ENCODE measurements at regions not wholly inside any gene's neighbourhood (a gene's known extent, or its start where the extent isn't known, plus 50 kb on each side); places are given as distances from the start of the nearest gene placed in this dataset.
A peak's percentile ranks its signal among the peaks of the same experiment; 100 is the strongest.

DNA sequence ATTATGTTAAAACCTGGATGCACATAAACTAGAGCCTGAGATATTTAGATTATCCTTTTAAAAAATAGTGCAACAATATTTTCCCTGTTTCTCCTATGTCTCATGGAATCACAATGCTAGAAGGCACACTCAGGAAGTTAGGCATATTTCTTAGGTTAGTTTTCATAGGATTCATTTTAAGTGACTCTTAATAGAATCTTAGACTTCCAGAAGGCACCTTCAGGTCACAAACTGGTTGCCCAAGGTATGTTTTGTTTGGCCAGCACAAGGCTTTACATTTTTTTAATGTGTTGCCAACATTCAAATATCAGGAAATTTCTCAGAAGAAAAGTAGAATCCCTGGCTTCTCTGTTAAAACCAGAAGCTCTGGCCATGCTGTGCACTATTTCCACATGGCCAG, 129.3 kb downstream of the LNPK start:
- Histone ChIP-seq H3K4me3 (no peak overlapping the region), H3K36me3 (replicated peaks) (no peaks in the 10 kb centered on the region), H3K9me3 (no peaks in the 10 kb centered on the region), H3K4me1 (no peaks in the 10 kb centered on the region), H3K27me3 (ENCODE audit: low read depth) (no peaks in the 10 kb centered on the region)
- DNase-seq (ENCODE audit: low spot score in 2 of 2), result no peak
- in situ Hi-C loops (cut with MboI; ENCODE audit: low sequenced_read_pairs), result no loop called here

GRCh38 chr2:175872005-175872348, 130.1 kb downstream of the LNPK start:
- no peaks in the 10 kb centered on the region for H3K27me3 ChIP-seq (ENCODE audit: low read depth)
- no peaks in the 10 kb centered on the region for H3K9me3 ChIP-seq
- DNase-seq (ENCODE audit: low spot score in 2 of 2), result no peak
- H3K36me3 ChIP-seq (replicated peaks), result no peaks in the 10 kb centered on the region
- H3K4me1 ChIP-seq, result no peaks in the 10 kb centered on the region
- no peak overlapping the region for H3K4me3 ChIP-seq
- in situ Hi-C loops (cut with MboI; ENCODE audit: low sequenced_read_pairs), result no loop called here

- Histone ChIP-seq H3K27me3 (ENCODE audit: low read depth) (no peaks in the 10 kb centered on the region), H3K36me3 (replicated peaks) (no peaks in the 10 kb centered on the region), H3K4me1 (no peaks in the 10 kb centered on the region), H3K4me3 (no peak overlapping the region), H3K9me3 (no peaks in the 10 kb centered on the region)
- DNase-seq (ENCODE audit: low spot score in 2 of 2), result no peak
- in situ Hi-C loops (cut with MboI; ENCODE audit: low sequenced_read_pairs), result no loop called here
These were observed 130.6 kb downstream of the LNPK start for GRCh38 chr2:175871331-175872004.

GRCh38 chr2:175865716-175866115, 136.4 kb downstream of the LNPK start:
- Histone ChIP-seq H3K9me3 (no peaks in the 10 kb centered on the region), H3K4me3 (no peak overlapping the region), H3K27me3 (ENCODE audit: low read depth) (no peaks in the 10 kb centered on the region), H3K4me1 (no peaks in the 10 kb centered on the region), H3K36me3 (replicated peaks) (no peaks in the 10 kb centered on the region)
- DNase-seq (ENCODE audit: low spot score in 2 of 2), result no peak
- in situ Hi-C loops (cut with MboI; ENCODE audit: low sequenced_read_pairs), result no loop called here

GRCh38 chr2:175864137-175864850, 137.8 kb downstream of the LNPK start:
- DNase-seq (ENCODE audit: low spot score in 2 of 2), result no peak
- in situ Hi-C loops (cut with MboI; ENCODE audit: low sequenced_read_pairs), result no loop called here
- no peak overlapping the region for H3K4me3 ChIP-seq
- H3K9me3 ChIP-seq, result 0 out of 2 replicates have a peak, but pooled peaks cover 3% of the 10 kb centered on the region
- no peaks in the 10 kb centered on the region for H3K27me3 ChIP-seq (ENCODE audit: low read depth)
- no peaks in the 10 kb centered on the region for H3K36me3 ChIP-seq (replicated peaks)
- H3K4me1 ChIP-seq, result no peaks in the 10 kb centered on the region

GRCh38 chr2:175861958-175862357, 140.1 kb downstream of the LNPK start:
- in situ Hi-C loops (cut with MboI; ENCODE audit: low sequenced_read_pairs), result no loop called here
- H3K36me3 ChIP-seq (replicated peaks), result no peaks in the 10 kb centered on the region
- no peaks in the 10 kb centered on the region for H3K27me3 ChIP-seq (ENCODE audit: low read depth)
- DNase-seq (ENCODE audit: low spot score in 2 of 2), result no peak
- H3K4me3 ChIP-seq, result no peak overlapping the region
- no peaks in the 10 kb centered on the region for H3K4me1 ChIP-seq
- 0 out of 2 replicates have a peak, but pooled peaks cover 3% of the 10 kb centered on the region for H3K9me3 ChIP-seq

DNA sequence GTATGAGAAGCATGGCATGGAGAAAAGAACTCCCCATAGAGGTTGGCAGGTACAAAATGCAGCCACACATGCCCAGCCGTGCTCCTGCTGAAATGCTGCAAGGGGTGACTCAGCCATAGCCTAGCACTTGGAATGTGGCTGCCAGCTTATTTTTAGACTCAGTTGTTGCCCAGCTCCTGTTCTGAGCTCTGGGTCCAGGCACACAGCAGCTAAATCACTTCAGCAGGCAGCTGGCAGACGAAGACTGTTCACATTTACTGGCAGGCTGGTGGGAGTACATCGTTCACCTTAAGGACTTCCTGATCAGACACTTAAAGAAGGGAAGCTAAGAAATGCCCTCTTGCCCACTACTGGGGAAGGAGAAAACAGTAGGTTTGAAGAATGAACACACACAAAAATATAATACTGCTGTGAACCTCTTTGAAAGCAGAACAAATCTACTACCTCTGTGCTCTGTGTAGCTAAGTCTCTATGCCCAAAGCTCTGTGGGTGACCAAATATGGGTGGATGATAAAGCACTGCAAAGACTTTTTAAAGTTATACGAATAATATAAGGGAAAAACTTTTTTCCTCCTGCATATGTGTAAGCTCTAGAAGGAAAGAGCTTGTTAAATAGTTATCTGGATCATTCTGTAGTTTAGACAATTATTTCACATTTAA, 146.1 kb downstream of the LNPK start:
- peaks cover 10% of the 10 kb centered on the region for H3K4me1 ChIP-seq
- DNase-seq (ENCODE audit: low spot score in 2 of 2), result no peak
- in situ Hi-C loops (cut with MboI; ENCODE audit: low sequenced_read_pairs), result no loop called here
- no peaks in the 10 kb centered on the region for H3K36me3 ChIP-seq (replicated peaks)
- no peaks in the 10 kb centered on the region for H3K27me3 ChIP-seq (ENCODE audit: low read depth)
- no peak overlapping the region for H3K4me3 ChIP-seq
- 0 out of 2 replicates have a peak, but pooled peaks cover 3% of the 10 kb centered on the region for H3K9me3 ChIP-seq

DNA sequence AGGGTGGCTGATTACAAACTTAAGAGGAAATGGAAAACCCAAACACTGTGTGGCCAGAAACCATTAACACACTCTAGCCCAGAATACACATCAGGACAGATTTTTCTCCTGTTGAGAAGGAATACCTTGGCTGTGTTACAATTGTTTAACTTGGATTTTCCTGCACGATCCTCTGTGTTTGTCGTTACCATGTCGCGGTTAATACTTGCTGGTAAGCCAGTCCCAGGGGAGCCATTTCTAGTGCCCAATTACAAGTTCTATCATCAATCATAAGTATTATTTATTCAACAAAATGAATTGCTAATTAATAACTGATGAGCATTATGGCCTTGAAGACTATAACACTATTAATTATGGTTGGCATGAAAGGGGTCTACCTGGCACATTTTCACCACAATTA, 146.8 kb downstream of the LNPK start:
- DNase-seq (ENCODE audit: low spot score in 2 of 2), result no peak
- Histone ChIP-seq H3K9me3 (0 out of 2 replicates have a peak, but pooled peaks cover 3% of the 10 kb centered on the region), H3K27me3 (ENCODE audit: low read depth) (no peaks in the 10 kb centered on the region), H3K36me3 (replicated peaks) (no peaks in the 10 kb centered on the region), H3K4me3 (no peak overlapping the region), H3K4me1 (peaks cover 10% of the 10 kb centered on the region)
- in situ Hi-C loops (cut with MboI; ENCODE audit: low sequenced_read_pairs), result no loop called here

DNA sequence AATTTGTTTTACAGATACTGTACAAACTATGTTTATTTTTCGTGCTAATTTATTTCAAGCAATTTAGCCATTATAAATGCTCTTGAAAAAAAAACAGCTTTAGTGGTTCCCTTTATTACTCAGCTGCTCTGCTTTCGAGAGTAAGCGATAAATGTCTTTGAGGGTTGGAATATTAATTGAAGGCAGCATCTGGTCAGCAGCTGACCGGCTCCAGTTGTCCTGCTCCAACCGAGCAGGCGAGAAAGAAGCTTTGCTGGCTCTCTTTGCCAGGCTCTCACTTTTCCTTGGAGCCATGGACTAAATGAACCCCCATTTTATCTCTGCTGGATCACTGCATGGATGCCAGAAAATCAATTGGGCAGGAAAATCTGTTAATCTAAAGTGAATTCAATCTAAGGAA, 147.4 kb downstream of the LNPK start:
- DNase-seq (ENCODE audit: low spot score in 2 of 2), result no peak
- Histone ChIP-seq H3K9me3 (no peaks in the 10 kb centered on the region), H3K4me3 (no peak overlapping the region), H3K27me3 (ENCODE audit: low read depth) (no peaks in the 10 kb centered on the region), H3K4me1 (peaks cover 10% of the 10 kb centered on the region), H3K36me3 (replicated peaks) (no peaks in the 10 kb centered on the region)
- in situ Hi-C loops (cut with MboI; ENCODE audit: low sequenced_read_pairs), result no loop called here

DNA sequence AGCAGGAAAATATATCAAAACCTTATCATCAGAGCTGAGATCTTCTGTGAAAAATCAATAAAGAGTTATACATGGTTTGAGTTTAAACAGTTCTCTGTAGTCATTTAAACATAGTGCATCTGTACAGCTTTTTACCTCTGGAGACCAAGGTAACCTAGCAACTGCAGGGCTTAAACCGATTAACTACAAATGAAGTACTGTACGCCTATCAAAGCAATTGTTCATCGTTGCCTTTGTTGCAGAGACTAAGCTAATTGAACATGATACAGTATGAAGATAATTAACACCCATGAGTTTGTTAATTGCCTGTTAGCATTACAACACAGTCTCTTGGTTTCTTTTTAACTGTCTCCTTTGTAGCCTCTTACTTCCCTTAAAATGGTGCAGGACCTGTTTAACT, 147.9 kb downstream of the LNPK start:
- Histone ChIP-seq H3K4me1 (peaks cover 10% of the 10 kb centered on the region), H3K36me3 (replicated peaks) (no peaks in the 10 kb centered on the region), H3K9me3 (no peaks in the 10 kb centered on the region), H3K27me3 (ENCODE audit: low read depth) (no peaks in the 10 kb centered on the region), H3K4me3 (no peak overlapping the region)
- DNase-seq (ENCODE audit: low spot score in 2 of 2), result peak in 1 of 2 experiments; percentile 31
- in situ Hi-C loops (cut with MboI; ENCODE audit: low sequenced_read_pairs), result no loop called here

DNA sequence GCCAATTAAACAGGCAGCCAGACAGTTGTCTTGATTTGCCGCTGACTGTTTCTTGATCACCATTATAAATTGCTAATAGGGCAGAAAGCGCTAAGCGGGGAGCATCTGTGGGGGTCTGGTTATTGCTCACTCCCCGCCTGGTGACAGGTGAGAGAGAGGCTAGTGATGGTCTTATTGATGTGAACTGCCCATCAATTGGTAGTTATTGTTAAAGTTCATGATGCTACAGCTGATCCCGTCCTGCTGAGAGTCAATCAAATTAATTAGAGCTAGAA, 148.5 kb downstream of the LNPK start:
- Histone ChIP-seq H3K4me1 (peaks cover 10% of the 10 kb centered on the region), H3K9me3 (no peaks in the 10 kb centered on the region), H3K36me3 (replicated peaks) (no peaks in the 10 kb centered on the region), H3K27me3 (ENCODE audit: low read depth) (no peaks in the 10 kb centered on the region), H3K4me3 (no peak overlapping the region)
- no peak for DNase-seq (ENCODE audit: low spot score in 2 of 2)
- in situ Hi-C loops (cut with MboI; ENCODE audit: low sequenced_read_pairs), result no loop called here

DNA sequence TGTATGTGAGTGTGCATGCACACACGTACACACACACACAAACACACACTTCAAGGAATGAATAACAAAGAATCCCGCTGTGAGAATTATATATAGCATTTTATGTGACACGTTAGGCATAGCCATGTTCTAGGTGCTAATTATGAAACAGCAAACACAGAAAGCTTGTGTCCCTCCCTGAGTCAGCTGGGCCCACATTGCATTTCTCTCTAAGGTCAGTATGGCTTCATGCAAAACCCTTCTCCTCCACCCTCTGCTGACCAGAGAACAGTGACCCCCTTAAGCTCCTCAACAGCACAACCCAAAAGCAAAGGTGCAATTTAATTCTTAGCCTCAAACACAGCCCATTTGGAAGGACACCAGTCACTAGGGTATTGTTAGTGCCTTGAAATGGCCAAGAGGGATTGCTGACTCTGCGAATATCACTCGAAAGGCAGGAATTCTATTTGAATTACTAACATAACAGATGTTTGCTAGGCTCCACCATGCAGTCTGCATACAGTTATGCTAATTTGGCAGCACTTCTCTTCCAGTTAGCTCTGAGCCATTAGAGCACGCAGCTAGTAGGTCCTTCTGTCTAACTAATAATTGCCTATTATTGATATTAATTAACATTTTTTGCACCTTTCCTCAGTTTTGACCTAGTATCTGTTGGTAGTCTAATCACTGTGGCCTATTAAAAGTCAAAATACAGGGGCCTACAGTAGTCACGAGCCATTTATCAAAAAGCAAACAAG, 149.0 kb downstream of the LNPK start:
- in situ Hi-C loops (cut with MboI; ENCODE audit: low sequenced_read_pairs), result no loop called here
- peaks cover 10% of the 10 kb centered on the region for H3K4me1 ChIP-seq
- peak in 1 of 2 experiments; percentile 6 for DNase-seq (ENCODE audit: low spot score in 2 of 2)
- peaks cover under 1% of the 10 kb centered on the region; the same call in 1 of the 2 replicates for H3K9me3 ChIP-seq
- no peaks in the 10 kb centered on the region for H3K36me3 ChIP-seq (replicated peaks)
- no peaks in the 10 kb centered on the region for H3K27me3 ChIP-seq (ENCODE audit: low read depth)
- no peak overlapping the region for H3K4me3 ChIP-seq

- Histone ChIP-seq H3K36me3 (replicated peaks) (no peaks in the 10 kb centered on the region), H3K9me3 (peaks cover 7% of the 10 kb centered on the region), H3K4me3 (no peak overlapping the region), H3K4me1 (peaks cover 40% of the 10 kb centered on the region), H3K27me3 (ENCODE audit: low read depth) (no peaks in the 10 kb centered on the region)
- in situ Hi-C loops (cut with MboI; ENCODE audit: low sequenced_read_pairs), result no loop called here
- peak; percentile 79 to 89 for DNase-seq (ENCODE audit: low spot score in 2 of 2)
These were observed 154.9 kb downstream of the LNPK start for GRCh38 chr2:175847128-175847527.

GRCh38 chr2:175844169-175844568, 157.9 kb downstream of the LNPK start:
- H3K4me1 ChIP-seq, result peaks cover 40% of the 10 kb centered on the region
- H3K36me3 ChIP-seq (replicated peaks), result no peaks in the 10 kb centered on the region
- peaks cover 7% of the 10 kb centered on the region for H3K9me3 ChIP-seq
- no peak overlapping the region for H3K4me3 ChIP-seq
- peak in 1 of 2 experiments; percentile 93 for DNase-seq (ENCODE audit: low spot score in 2 of 2)
- in situ Hi-C loops (cut with MboI; ENCODE audit: low sequenced_read_pairs), result no loop called here
- H3K27me3 ChIP-seq (ENCODE audit: low read depth), result no peaks in the 10 kb centered on the region

Measured in HAP-1 (cell line).